Panc1 (cell line): ENCODE measurements at regions not wholly inside any gene's neighbourhood (a gene's known extent, or its start where the extent isn't known, plus 50 kb on each side); places are given as distances from the start of the nearest gene placed in this dataset.

Experiments
- POLR2AphosphoS5 ChIP-seq: IDR thresholded peaks from 2 replicates; pipeline ENCODE4 v1.6.1; 2012; ENCODE audit warnings: mild to moderate bottlenecking, low read depth, low read length, moderate library complexity
- SIN3A ChIP-seq: IDR thresholded peaks from 2 replicates; pipeline ENCODE4 v1.6.1; 2012; ENCODE audit warnings: low read depth, mild to moderate bottlenecking, low read length, moderate library complexity, borderline replicate concordance; ENCODE audit not compliant: insufficient read depth
- TF ChIP-seq, protein P1 (sequence below): fragments of 450-650 bp; IDR thresholded peaks from 2 replicates; pipeline ENCODE4 v1.5.1; 2017; ENCODE audit warnings: mild to moderate bottlenecking
- TF ChIP-seq, protein P2 (sequence below), 2 experiments: IDR thresholded peaks; 2 replicates each; pipeline ENCODE4 v1.6.1; 2011 to 2012; ENCODE audit warnings: low read depth in 2 of 2, control low read depth in 1 of 2, low read length in 1 of 2, mild to moderate bottlenecking in 1 of 2, moderate library complexity in 1 of 2; ENCODE audit not compliant: insufficient read depth in 1 of 2

GRCh38 chr2:195543063-195543462, 114.0 kb upstream of the SLC39A10 start:
- TF ChIP-seq, protein P1, sequence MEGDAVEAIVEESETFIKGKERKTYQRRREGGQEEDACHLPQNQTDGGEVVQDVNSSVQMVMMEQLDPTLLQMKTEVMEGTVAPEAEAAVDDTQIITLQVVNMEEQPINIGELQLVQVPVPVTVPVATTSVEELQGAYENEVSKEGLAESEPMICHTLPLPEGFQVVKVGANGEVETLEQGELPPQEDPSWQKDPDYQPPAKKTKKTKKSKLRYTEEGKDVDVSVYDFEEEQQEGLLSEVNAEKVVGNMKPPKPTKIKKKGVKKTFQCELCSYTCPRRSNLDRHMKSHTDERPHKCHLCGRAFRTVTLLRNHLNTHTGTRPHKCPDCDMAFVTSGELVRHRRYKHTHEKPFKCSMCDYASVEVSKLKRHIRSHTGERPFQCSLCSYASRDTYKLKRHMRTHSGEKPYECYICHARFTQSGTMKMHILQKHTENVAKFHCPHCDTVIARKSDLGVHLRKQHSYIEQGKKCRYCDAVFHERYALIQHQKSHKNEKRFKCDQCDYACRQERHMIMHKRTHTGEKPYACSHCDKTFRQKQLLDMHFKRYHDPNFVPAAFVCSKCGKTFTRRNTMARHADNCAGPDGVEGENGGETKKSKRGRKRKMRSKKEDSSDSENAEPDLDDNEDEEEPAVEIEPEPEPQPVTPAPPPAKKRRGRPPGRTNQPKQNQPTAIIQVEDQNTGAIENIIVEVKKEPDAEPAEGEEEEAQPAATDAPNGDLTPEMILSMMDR = no peak
- TF ChIP-seq, protein P2, sequence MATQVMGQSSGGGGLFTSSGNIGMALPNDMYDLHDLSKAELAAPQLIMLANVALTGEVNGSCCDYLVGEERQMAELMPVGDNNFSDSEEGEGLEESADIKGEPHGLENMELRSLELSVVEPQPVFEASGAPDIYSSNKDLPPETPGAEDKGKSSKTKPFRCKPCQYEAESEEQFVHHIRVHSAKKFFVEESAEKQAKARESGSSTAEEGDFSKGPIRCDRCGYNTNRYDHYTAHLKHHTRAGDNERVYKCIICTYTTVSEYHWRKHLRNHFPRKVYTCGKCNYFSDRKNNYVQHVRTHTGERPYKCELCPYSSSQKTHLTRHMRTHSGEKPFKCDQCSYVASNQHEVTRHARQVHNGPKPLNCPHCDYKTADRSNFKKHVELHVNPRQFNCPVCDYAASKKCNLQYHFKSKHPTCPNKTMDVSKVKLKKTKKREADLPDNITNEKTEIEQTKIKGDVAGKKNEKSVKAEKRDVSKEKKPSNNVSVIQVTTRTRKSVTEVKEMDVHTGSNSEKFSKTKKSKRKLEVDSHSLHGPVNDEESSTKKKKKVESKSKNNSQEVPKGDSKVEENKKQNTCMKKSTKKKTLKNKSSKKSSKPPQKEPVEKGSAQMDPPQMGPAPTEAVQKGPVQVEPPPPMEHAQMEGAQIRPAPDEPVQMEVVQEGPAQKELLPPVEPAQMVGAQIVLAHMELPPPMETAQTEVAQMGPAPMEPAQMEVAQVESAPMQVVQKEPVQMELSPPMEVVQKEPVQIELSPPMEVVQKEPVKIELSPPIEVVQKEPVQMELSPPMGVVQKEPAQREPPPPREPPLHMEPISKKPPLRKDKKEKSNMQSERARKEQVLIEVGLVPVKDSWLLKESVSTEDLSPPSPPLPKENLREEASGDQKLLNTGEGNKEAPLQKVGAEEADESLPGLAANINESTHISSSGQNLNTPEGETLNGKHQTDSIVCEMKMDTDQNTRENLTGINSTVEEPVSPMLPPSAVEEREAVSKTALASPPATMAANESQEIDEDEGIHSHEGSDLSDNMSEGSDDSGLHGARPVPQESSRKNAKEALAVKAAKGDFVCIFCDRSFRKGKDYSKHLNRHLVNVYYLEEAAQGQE (IDR thresholded peaks at IDR 0.05; ENCODE audit: insufficient read depth in 1 of 2, low read depth in 2 of 2, low read length in 1 of 2) = no peak
- TF ChIP-seq SIN3A = no peak
- TF ChIP-seq POLR2AphosphoS5 = no peak
